GM21526 (cell line): ENCODE measurements at regions not wholly inside any gene's neighbourhood (a gene's known extent, or its start where the extent isn't known, plus 50 kb on each side); places are given as distances from the start of the nearest gene placed in this dataset.

Source experiments
- ATAC-seq: cut with Tn5 transposase; IDR thresholded peaks from one replicate; pipeline ENCODE4 v1.9.1; 2021; ENCODE audit warnings: moderate library complexity; ENCODE audit not compliant: unreplicated experiment, low FRiP score

GRCh38 chr1:199953651-199954050 is 73.9 kb upstream of the NR5A2 start:
- no peak for ATAC-seq

DNA sequence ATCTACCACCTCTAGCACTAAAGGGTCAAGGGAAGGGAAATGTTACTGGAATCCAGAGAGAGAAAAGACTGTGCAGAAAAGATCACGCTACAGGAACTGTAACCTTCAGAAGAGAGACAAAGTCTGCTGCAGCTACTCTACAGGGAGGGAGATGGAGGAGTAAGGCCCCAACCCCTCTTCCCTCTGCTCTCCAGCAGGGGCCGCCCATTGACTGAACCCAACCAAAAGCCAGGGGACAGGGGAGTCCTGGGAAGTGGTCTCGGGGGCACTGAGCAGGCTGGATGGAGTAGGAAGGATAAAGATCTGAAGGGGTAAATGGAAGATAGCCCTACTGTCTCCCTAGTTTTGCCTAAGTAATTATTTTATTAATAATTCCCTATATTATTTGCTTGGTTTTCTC is 72.8 kb upstream of the NR5A2 start:
- no peak for ATAC-seq

GRCh38 chr1:199955235-199955634 is 72.3 kb upstream of the NR5A2 start:
- ATAC-seq = no peak

- ATAC-seq = no peak
Measured at GRCh38 chr1:199956005-199956404, 71.5 kb upstream of the NR5A2 start.

DNA sequence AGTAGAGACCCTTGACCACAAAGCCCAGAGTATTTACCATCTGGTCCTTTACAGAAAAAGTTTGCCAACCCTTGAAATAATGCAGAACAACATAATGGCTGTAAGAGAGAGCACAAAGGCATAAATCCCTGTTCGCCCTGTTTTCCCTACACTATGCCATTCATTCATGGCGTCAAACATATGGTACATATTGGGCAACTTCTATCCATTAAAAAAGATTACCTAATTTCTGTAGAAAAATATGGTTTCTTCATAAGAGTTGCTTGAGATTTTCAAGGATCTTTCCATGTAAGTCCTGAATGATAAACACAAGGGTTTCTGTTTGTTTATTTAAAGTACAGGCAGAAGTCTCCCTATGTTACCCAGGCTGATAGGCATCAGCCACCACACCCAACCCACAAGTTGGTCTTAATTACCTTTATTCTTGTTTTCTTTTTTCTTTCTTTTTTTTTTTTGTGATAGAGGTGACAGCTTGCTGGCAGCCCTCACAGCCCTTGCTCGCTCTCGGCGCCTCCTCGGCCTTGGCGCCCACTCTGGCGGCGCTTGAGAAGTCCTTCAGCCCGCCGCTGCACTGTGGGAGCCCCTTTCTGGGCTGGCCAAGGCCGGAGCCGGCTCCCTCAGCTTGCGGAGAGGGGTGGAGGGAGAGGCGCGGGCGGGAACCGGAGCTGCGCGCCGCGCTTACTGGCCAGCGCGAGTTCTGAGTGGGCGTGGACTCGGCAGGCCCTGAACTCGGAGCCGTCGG is 68.3 kb upstream of the NR5A2 start:
- no peak for ATAC-seq

DNA sequence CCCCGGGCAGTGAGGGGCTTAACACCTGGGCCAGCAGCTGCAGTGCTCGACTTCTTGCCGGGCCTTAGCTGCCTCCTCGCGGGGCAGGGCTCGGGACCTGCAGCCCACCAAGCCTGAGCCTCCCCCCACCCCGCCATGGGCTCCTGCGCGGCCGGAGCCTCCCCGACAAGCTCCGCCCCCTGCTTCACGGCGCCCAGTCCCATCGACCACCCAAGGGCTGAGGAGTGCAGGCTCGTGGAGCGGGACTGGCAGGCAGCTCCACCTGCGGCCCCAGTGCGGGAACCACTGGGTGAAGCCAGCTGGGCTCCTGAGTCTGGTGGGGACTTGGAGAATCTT is 67.8 kb upstream of the NR5A2 start:
- no peak for ATAC-seq

- ATAC-seq = no peak
Measured at GRCh38 chr1:199970125-199970524, 57.4 kb upstream of the NR5A2 start.

GRCh38 chr1:199976496-199977144 is 50.9 kb upstream of the NR5A2 start:
- ATAC-seq = no peak
